ENCODE measurements at regions not wholly inside any gene's neighbourhood (a gene's known extent, or its start where the extent isn't known, plus 50 kb on each side); places are given as distances from the start of the nearest gene placed in this dataset.

DNA sequence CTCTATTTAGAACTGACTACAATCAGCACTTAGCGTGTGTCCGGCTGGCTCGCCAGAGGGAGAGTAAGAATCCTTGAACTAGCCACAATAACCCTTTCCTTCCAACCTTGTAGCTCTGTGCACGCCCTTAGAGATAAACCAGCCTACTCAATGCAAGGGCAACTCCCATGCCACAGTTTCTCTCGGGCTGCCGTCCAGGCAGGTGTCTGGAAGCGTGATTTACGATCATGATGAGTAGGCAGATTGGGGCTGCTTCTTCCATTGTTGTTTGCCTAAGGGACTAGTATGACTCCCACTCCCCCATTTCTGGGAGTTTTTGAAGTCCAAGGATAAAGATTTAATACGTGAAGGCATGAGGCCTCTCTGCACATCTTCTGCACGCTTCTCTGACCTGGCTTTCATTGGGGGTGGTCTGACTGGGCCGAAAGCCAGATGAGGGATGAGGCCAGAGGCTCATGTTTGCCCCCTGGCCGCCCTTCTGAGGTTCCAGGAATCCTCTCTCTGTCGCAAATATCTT, 134.0 kb upstream of the MYO10 start:
- H3K9me3 Mint-ChIP-seq, result no peaks in the 10 kb centered on the region
- H3K9me3 ChIP-seq (ENCODE audit: control insufficient read depth in 1 of 2, insufficient read depth in 1 of 2, low read length in 2 of 2), result no peaks in the 10 kb centered on the region
- intact Hi-C loops (cut with DNase I, micrococcal nuclease), result no loop called here
- POLR2A ChIA-PET, result no interaction called here
- H3K4me3 ChIP-seq (ENCODE audit: low read length), result no peak overlapping the region
- CTCF ChIA-PET, result no interaction called here
- no peak for TF ChIP-seq CTCF (IDR thresholded peaks at IDR 0.05)
- peaks cover 0 to 2% of the 10 kb centered on the region in 2 experiments for H3K27me3 ChIP-seq (ENCODE audit: control insufficient read depth in 1 of 2, insufficient read depth in 2 of 2, low read length in 2 of 2)
- no peaks in the 10 kb centered on the region for H3K36me3 Mint-ChIP-seq (ENCODE audit: low read depth)
- no peaks in the 10 kb centered on the region for H3K27me3 Mint-ChIP-seq
- no peaks in the 10 kb centered on the region for H3K4me1 ChIP-seq (ENCODE audit: insufficient read depth, low read length)
- no peak overlapping the region for H3K27ac ChIP-seq (ENCODE audit: low read depth in 1 of 2, low read length in 2 of 2)
- no peaks in the 10 kb centered on the region for H3K4me1 Mint-ChIP-seq (ENCODE audit: low read depth)
- DNase-seq (no peak), ATAC-seq (ENCODE audit: poor library complexity) (no peak)
- no peak overlapping the region for H3K4me3 Mint-ChIP-seq
- H3K36me3 ChIP-seq (ENCODE audit: insufficient read depth, low read length), result no peaks in the 10 kb centered on the region
- H3K27ac Mint-ChIP-seq, result no peak overlapping the region

- no peak for TF ChIP-seq CTCF (IDR thresholded peaks at IDR 0.05)
- Histone ChIP-seq H3K27me3 (ENCODE audit: control insufficient read depth in 1 of 2, insufficient read depth in 2 of 2, low read length in 2 of 2) (peaks cover 0 to 2% of the 10 kb centered on the region in 2 experiments), H3K4me3 (ENCODE audit: low read length) (no peak overlapping the region), H3K9me3 (ENCODE audit: control insufficient read depth in 1 of 2, insufficient read depth in 1 of 2, low read length in 2 of 2) (no peaks in the 10 kb centered on the region), H3K36me3 (ENCODE audit: insufficient read depth, low read length) (no peaks in the 10 kb centered on the region), H3K27ac (ENCODE audit: low read depth in 1 of 2, low read length in 2 of 2) (no peak overlapping the region), H3K4me1 (ENCODE audit: insufficient read depth, low read length) (no peaks in the 10 kb centered on the region)
- H3K9me3 Mint-ChIP-seq, result no peaks in the 10 kb centered on the region
- no peak overlapping the region for H3K27ac Mint-ChIP-seq
- no peaks in the 10 kb centered on the region for H3K36me3 Mint-ChIP-seq (ENCODE audit: low read depth)
- H3K4me3 Mint-ChIP-seq, result no peak overlapping the region
- ATAC-seq (ENCODE audit: poor library complexity), result no peak
- no peaks in the 10 kb centered on the region for H3K4me1 Mint-ChIP-seq (ENCODE audit: low read depth)
- intact Hi-C loops (cut with DNase I, micrococcal nuclease), result no loop called here
- POLR2A ChIA-PET, result no interaction called here
- CTCF ChIA-PET, result no interaction called here
- DNase-seq, result no peak
- H3K27me3 Mint-ChIP-seq, result no peaks in the 10 kb centered on the region
Observed at GRCh38 chr5:17070647-17071046, 134.6 kb upstream of the MYO10 start.

DNA sequence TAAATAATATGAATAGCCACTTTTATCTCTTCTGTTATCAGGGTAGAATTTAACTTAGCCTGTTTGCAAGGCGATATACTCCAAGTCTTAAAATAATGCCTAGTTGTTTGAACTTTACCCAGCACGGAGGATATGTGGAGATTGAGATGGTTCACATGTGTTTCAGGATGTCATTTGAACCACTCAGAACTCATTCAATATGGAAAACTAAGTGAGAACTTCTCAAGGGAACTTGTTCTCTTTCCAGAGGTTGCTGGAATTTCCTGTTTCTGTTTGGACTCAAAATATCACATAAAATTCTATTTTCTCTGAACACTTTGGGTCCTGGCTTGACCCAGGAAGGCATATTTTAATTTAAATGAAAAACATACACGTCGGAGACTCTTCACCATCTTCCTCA, 139.1 kb upstream of the MYO10 start:
- ATAC-seq (ENCODE audit: poor library complexity) (no peak), DNase-seq (no peak)
- no peak for TF ChIP-seq CTCF (IDR thresholded peaks at IDR 0.05)
- CTCF ChIA-PET, result no interaction called here
- H3K4me1 Mint-ChIP-seq (ENCODE audit: low read depth), result no peaks in the 10 kb centered on the region
- Histone ChIP-seq H3K4me3 (ENCODE audit: low read length) (no peak overlapping the region), H3K9me3 (ENCODE audit: control insufficient read depth in 1 of 2, insufficient read depth in 1 of 2, low read length in 2 of 2) (no peaks in the 10 kb centered on the region), H3K36me3 (ENCODE audit: insufficient read depth, low read length) (no peaks in the 10 kb centered on the region), H3K27me3 (ENCODE audit: control insufficient read depth in 1 of 2, insufficient read depth in 2 of 2, low read length in 2 of 2) (no peaks in the 10 kb centered on the region), H3K27ac (ENCODE audit: low read depth in 1 of 2, low read length in 2 of 2) (no peak overlapping the region), H3K4me1 (ENCODE audit: insufficient read depth, low read length) (no peaks in the 10 kb centered on the region)
- POLR2A ChIA-PET, result no interaction called here
- H3K9me3 Mint-ChIP-seq, result no peaks in the 10 kb centered on the region
- H3K36me3 Mint-ChIP-seq (ENCODE audit: low read depth), result no peaks in the 10 kb centered on the region
- no peak overlapping the region for H3K27ac Mint-ChIP-seq
- H3K27me3 Mint-ChIP-seq, result no peaks in the 10 kb centered on the region
- intact Hi-C loops (cut with DNase I, micrococcal nuclease), result no loop called here
- H3K4me3 Mint-ChIP-seq, result no peak overlapping the region
